ENCODE measurements at regions not wholly inside any gene's neighbourhood (a gene's known extent, or its start where the extent isn't known, plus 50 kb on each side); places are given as distances from the start of the nearest gene placed in this dataset.

GRCh38 chr1:164961715-164962114 lies 394.8 kb downstream of the LMX1A start:
- Histone ChIP-seq H3K36me3 (no peaks in the 10 kb centered on the region), H3K4me3 (no peak overlapping the region), H3K4me1 (ENCODE audit: insufficient read depth) (no peaks in the 10 kb centered on the region), H3K9me3 (no peaks in the 10 kb centered on the region), H3K27ac (no peak overlapping the region), H3K27me3 (no peaks in the 10 kb centered on the region)
- no peak for DNase-seq
- 72 to 92% (median 82%) methylated on average over 2 of the region's 2 CpGs for WGBS, 3 donors
- no peak for TF ChIP-seq POLR2A (IDR thresholded peaks at IDR 0.05)
- TF ChIP-seq CTCF (IDR thresholded peaks at IDR 0.05) = no peak
- no peak for TF ChIP-seq EP300 (IDR thresholded peaks at IDR 0.05)
- intact Hi-C loops (cut with DNase I) = no loop called here

GRCh38 chr1:164958982-164959768 lies 397.3 kb downstream of the LMX1A start:
- intact Hi-C loops (cut with DNase I) = no loop called here
- H3K36me3 ChIP-seq = no peaks in the 10 kb centered on the region
- no peaks in the 10 kb centered on the region for H3K4me1 ChIP-seq (ENCODE audit: insufficient read depth)
- TF ChIP-seq POLR2A (IDR thresholded peaks at IDR 0.05) (no peak), CTCF (IDR thresholded peaks at IDR 0.05) (no peak), EP300 (IDR thresholded peaks at IDR 0.05) (no peak)
- DNase-seq = no peak
- H3K27me3 ChIP-seq = no peaks in the 10 kb centered on the region
- 81 to 92% (median 88%) methylated on average over 6 of the region's 6 CpGs for WGBS, 3 donors
- no peaks in the 10 kb centered on the region for H3K9me3 ChIP-seq
- no peak overlapping the region for H3K4me3 ChIP-seq
- no peak overlapping the region for H3K27ac ChIP-seq

- intact Hi-C loops (cut with DNase I) = no loop called here
- Histone ChIP-seq H3K36me3 (no peaks in the 10 kb centered on the region), H3K4me1 (ENCODE audit: insufficient read depth) (no peaks in the 10 kb centered on the region), H3K9me3 (no peaks in the 10 kb centered on the region), H3K27ac (peak overlapping the region in 1 of 2 donors; percentile 38), H3K27me3 (no peaks in the 10 kb centered on the region), H3K4me3 (no peak overlapping the region)
- DNase-seq = no peak
- TF ChIP-seq EP300 (IDR thresholded peaks at IDR 0.05) (no peak), CTCF (IDR thresholded peaks at IDR 0.05) (no peak), POLR2A (IDR thresholded peaks at IDR 0.05) (no peak)
- WGBS, 3 donors = 63 to 79% (median 68%) methylated on average over 3 of the region's 3 CpGs
Measured at GRCh38 chr1:164953815-164954214, 394.8 kb downstream of the PBX1 start.

- intact Hi-C loops (cut with DNase I) = no loop called here
- Histone ChIP-seq H3K4me1 (ENCODE audit: insufficient read depth) (no peaks in the 10 kb centered on the region), H3K4me3 (no peak overlapping the region), H3K27ac (no peak overlapping the region), H3K27me3 (no peaks in the 10 kb centered on the region), H3K36me3 (no peaks in the 10 kb centered on the region), H3K9me3 (no peaks in the 10 kb centered on the region)
- TF ChIP-seq POLR2A (IDR thresholded peaks at IDR 0.05) = no peak
- TF ChIP-seq EP300 (IDR thresholded peaks at IDR 0.05) = no peak
- no peak for TF ChIP-seq CTCF (IDR thresholded peaks at IDR 0.05)
- 49 to 70% (median 56%) methylated on average over 1 of the region's 1 CpG for WGBS, 3 donors
- DNase-seq = no peak
Measured at GRCh38 chr1:164953098-164953497, 394.1 kb downstream of the PBX1 start.
